HG03354 (cell line): ENCODE measurements at regions not wholly inside any gene's neighbourhood (a gene's known extent, or its start where the extent isn't known, plus 50 kb on each side); places are given as distances from the start of the nearest gene placed in this dataset.

Source experiments
- ATAC-seq: cut with Tn5 transposase; IDR thresholded peaks from one replicate; pipeline ENCODE4 v1.9.1; 2021; ENCODE audit warnings: mild to moderate bottlenecking; ENCODE audit not compliant: unreplicated experiment, poor library complexity, severe bottlenecking

GRCh38 chrX:35733879-35734278 is 64.3 kb upstream of the MAGEB16 start:
- ATAC-seq = no peak

GRCh38 chrX:35741142-35741541 is 57.0 kb upstream of the MAGEB16 start:
- ATAC-seq = no peak

- ATAC-seq = no peak
Measured at GRCh38 chrX:35743331-35743730, 54.8 kb upstream of the MAGEB16 start.
